ENCODE measurements at regions not wholly inside any gene's neighbourhood (a gene's known extent, or its start where the extent isn't known, plus 50 kb on each side); places are given as distances from the start of the nearest gene placed in this dataset.

DNA sequence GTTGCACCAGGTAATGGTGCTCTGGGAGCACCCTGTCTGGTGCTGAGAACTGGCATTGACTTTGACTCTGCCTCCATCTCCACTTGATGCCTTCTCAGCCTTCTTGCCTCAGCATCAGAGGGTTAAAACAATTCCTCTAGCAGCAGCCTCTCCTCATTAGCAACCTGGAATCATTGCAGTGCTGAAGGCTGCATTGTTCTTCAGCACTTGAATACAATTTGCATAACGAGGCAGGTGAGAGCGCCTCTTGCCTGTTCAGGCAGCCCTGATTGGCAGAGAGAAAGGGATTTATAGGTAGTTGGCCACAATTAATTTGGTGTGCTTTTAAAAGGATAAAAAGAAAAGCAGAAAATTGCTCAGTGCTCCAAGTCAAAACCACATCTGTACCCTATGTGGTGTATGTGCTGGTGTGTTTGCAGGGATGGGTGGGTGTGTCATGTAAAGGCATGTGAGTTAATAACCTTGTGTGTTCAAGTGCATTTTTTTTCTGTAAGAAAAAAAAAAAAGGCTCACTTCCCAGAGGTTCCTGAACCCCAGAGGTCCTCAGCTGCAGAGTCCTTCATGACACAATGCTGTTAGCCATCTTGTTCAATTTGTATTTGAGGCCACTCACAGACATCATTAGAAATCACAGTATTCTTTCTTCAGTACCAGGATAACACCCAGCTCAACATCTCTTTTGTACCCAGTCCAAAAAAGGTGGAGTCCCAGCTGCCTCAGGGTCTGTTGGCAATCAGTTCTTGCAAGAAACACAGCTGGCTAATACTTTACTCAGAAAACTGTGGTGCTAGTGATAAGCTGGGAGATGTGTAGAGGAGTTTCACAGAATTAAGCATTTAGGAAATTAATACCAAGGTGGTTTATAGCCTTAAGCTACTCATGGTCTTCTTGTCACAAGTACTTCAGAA lies 385.6 kb downstream of the GRIN2B start:
- H3K4me3 ChIP-seq, result no peak overlapping the region
- 77 to 93% (median 80%) methylated on average over 2 of the region's 2 CpGs for WGBS, 4 donors
- H3K27ac ChIP-seq, result no peak overlapping the region
- no peaks in the 10 kb centered on the region for H3K9me3 ChIP-seq (replicated peaks in 1 of 3)
- intact Hi-C loops (cut with DNase I), result no loop called here
- H3K36me3 ChIP-seq (replicated peaks in 1 of 2), result no peaks in the 10 kb centered on the region
- H3K27me3 ChIP-seq, result no peaks in the 10 kb centered on the region
- TF ChIP-seq POLR2A (IDR thresholded peaks at IDR 0.05), result no peak
- TF ChIP-seq, protein P1, sequence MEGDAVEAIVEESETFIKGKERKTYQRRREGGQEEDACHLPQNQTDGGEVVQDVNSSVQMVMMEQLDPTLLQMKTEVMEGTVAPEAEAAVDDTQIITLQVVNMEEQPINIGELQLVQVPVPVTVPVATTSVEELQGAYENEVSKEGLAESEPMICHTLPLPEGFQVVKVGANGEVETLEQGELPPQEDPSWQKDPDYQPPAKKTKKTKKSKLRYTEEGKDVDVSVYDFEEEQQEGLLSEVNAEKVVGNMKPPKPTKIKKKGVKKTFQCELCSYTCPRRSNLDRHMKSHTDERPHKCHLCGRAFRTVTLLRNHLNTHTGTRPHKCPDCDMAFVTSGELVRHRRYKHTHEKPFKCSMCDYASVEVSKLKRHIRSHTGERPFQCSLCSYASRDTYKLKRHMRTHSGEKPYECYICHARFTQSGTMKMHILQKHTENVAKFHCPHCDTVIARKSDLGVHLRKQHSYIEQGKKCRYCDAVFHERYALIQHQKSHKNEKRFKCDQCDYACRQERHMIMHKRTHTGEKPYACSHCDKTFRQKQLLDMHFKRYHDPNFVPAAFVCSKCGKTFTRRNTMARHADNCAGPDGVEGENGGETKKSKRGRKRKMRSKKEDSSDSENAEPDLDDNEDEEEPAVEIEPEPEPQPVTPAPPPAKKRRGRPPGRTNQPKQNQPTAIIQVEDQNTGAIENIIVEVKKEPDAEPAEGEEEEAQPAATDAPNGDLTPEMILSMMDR (IDR thresholded peaks at IDR 0.05), result no peak
- H3K4me1 ChIP-seq (replicated peaks in 1 of 2), result no peaks in the 10 kb centered on the region
- no peak for DNase-seq

DNA sequence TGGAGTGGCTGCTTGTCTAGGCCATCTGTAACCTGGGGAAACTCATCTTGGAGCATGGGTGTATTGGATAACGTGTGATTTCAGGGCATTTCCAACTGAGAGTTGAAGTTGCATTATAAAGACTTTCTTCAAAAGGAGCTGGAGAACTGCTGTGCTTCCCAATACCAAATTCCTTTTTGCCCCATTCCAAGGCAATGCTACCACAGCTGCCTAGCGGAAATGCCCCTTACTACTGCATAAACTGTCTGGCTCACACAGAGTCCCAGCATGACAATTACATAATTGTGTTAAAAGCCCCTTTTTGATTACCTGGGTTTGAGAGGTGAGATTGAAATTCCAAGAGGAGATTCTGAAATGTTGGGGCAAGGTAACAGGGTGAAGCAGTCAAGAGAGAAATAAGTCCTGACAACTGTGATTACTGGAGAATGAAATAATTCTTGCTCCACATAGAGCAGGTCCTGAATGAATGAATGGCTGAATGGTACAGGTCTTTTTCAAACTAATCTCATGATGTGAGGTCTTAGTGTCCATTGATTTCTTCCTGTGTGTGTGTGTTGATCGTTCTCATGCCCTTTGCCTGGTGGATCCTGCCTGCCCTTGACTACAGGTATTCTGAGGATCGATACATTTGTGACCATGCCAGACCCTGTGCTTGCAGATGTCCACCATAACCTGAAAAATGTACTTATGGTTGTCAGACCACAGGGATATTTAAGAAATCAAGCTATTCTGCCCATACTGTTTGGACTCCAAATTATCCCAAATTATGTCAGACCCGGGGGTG lies 386.5 kb downstream of the GRIN2B start:
- intact Hi-C loops (cut with DNase I), result no loop called here
- Histone ChIP-seq H3K4me3 (no peak overlapping the region), H3K27me3 (no peaks in the 10 kb centered on the region), H3K36me3 (replicated peaks in 1 of 2) (no peaks in the 10 kb centered on the region), H3K27ac (no peak overlapping the region), H3K9me3 (replicated peaks in 1 of 3) (no peaks in the 10 kb centered on the region), H3K4me1 (replicated peaks in 1 of 2) (no peaks in the 10 kb centered on the region)
- WGBS, 4 donors, result 64 to 81% (median 71%) methylated on average over 5 of the region's 5 CpGs
- TF ChIP-seq POLR2A (IDR thresholded peaks at IDR 0.05), result no peak
- TF ChIP-seq, protein P1 (IDR thresholded peaks at IDR 0.05), result no peak
- DNase-seq, result no peak

DNA sequence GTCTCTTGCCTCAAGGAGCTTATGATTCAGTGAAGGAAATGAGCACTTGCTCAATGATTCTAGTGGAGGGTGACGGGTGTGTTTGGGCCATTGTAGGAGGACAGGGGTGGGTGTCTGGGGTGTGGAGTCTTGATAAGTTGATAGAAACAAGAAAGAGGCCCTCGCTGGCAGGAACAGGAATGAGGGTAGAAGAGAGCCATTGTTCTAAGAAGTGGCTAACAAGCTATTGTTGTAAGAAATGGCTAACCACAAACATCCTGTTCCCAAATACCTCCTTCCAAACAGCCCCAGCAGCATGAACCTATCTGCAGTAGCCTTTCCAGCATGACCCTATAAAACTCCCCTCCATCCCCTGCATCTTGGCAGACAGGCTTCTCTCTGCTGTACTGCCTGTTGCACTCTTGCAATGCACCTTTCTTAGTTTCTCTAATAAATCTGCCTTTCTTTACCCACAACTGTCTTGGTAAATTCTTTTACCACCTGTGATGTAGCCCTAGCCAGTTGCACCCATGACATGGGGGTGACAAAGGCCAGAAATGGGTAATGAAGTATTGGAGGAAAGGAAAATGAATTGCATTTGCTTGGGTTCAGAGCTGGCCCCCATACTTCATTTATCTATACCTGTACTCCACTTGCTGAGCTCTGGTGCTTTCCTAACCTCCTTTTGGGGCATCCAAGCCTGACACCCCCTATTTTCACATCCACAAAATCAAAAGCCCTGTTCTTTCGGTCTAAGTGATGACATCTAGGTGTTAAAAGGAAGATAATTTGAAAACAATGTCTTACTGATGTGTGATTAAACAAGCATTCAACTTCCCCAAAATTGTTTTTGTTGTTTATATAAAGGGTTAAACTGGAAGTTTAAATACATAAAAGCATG lies 389.1 kb downstream of the GRIN2B start:
- 66 to 74% (median 67%) methylated on average over 3 of the region's 3 CpGs for WGBS, 4 donors
- no peak overlapping the region for H3K4me3 ChIP-seq
- intact Hi-C loops (cut with DNase I), result no loop called here

More for the DNA sequence above, 389.1 kb downstream of the GRIN2B start:
- no peaks in the 10 kb centered on the region for H3K4me1 ChIP-seq (replicated peaks in 1 of 2)
- TF ChIP-seq POLR2A (IDR thresholded peaks at IDR 0.05), result no peak
- TF ChIP-seq, protein P1 (IDR thresholded peaks at IDR 0.05), result no peak
- no peaks in the 10 kb centered on the region for H3K9me3 ChIP-seq (replicated peaks in 1 of 3)
- H3K27me3 ChIP-seq, result no peaks in the 10 kb centered on the region
- DNase-seq, result no peak
- no peaks in the 10 kb centered on the region for H3K36me3 ChIP-seq (replicated peaks in 1 of 2)
- no peak overlapping the region for H3K27ac ChIP-seq
